ENCODE measurements at regions not wholly inside any gene's neighbourhood (a gene's known extent, or its start where the extent isn't known, plus 50 kb on each side); places are given as distances from the start of the nearest gene placed in this dataset.

DNA sequence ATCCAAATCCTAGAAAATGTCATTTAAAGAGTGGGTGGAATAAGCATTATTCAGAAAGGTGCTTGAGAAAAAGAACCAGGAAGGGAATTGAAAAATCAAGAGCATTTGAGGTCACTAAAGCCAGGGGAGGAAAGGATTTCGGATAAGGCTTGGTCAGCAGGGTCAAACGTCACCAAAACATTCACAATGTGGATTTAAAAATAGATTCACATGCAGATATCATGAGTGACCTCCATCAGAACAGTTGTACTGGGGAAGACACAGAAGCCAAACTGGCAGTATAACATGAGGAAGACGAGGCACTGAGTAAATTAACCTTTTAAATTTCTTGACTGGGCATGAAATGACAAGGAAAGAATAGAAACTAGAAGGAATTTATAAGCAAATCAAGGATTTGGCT, 175.1 kb upstream of the CCDC196 start:
- no peak for TF ChIP-seq EZH2 (IDR thresholded peaks at IDR 0.05)
- TF ChIP-seq, protein P1, sequence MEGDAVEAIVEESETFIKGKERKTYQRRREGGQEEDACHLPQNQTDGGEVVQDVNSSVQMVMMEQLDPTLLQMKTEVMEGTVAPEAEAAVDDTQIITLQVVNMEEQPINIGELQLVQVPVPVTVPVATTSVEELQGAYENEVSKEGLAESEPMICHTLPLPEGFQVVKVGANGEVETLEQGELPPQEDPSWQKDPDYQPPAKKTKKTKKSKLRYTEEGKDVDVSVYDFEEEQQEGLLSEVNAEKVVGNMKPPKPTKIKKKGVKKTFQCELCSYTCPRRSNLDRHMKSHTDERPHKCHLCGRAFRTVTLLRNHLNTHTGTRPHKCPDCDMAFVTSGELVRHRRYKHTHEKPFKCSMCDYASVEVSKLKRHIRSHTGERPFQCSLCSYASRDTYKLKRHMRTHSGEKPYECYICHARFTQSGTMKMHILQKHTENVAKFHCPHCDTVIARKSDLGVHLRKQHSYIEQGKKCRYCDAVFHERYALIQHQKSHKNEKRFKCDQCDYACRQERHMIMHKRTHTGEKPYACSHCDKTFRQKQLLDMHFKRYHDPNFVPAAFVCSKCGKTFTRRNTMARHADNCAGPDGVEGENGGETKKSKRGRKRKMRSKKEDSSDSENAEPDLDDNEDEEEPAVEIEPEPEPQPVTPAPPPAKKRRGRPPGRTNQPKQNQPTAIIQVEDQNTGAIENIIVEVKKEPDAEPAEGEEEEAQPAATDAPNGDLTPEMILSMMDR (IDR thresholded peaks at IDR 0.05): no peak

Data from neural progenitor cell (in vitro differentiated cells).